Erythroblast (primary cell): ENCODE measurements at regions not wholly inside any gene's neighbourhood (a gene's known extent, or its start where the extent isn't known, plus 50 kb on each side); places are given as distances from the start of the nearest gene placed in this dataset.

Source experiments
- GATA1 ChIP-seq: IDR thresholded peaks from 2 replicates; pipeline ENCODE4 v1.6.1; 2011; ENCODE audit warnings: low read depth, mild to moderate bottlenecking, control low read depth, low read length, moderate library complexity
- POLR2A ChIP-seq: IDR thresholded peaks from 2 replicates; pipeline ENCODE4 v1.6.1; 2011; ENCODE audit warnings: mild to moderate bottlenecking, low read length

- TF ChIP-seq POLR2A (no peak), GATA1 (no peak)
Observed at GRCh38 chr10:36608251-36608650, 517.1 kb upstream of the ANKRD30A start.
